ENCODE measurements at regions not wholly inside any gene's neighbourhood (a gene's known extent, or its start where the extent isn't known, plus 50 kb on each side); places are given as distances from the start of the nearest gene placed in this dataset.

- peak; percentile 75 for DNase-seq
- Histone ChIP-seq H2AFZ (replicated peaks; ENCODE audit: low read length, poor library complexity) (no peak overlapping the region), H3K9me1 (ENCODE audit: insufficient read depth, low read length) (peaks cover 6% of the 10 kb centered on the region), H2BK20ac (ENCODE audit: low read depth, low read length) (0 out of 2 replicates have a peak overlapping the region, but pooled peaks have one; percentile 45), H2BK15ac (ENCODE audit: low read depth, low read length) (no peak overlapping the region), H4K8ac (ENCODE audit: low read depth in 2 of 2, low read length in 2 of 2) (peak overlapping the region in 1 of 2 experiments; percentile 90; a peak in 1 of 4 replicates), H3K9ac (ENCODE audit: low read depth, low read length) (no peak overlapping the region; the same call in 1 of the 2 replicates), H2AK9ac (replicated peaks; ENCODE audit: low read depth, low read length, poor library complexity) (no peak overlapping the region), H3K9me3 (ENCODE audit: control insufficient read depth, insufficient read depth, low read length) (no peaks in the 10 kb centered on the region), H3K4ac (ENCODE audit: low read depth, low read length) (no peak overlapping the region; the same call in 1 of the 2 replicates), H3K56ac (ENCODE audit: extremely low read depth, insufficient read depth, low read length) (no peak overlapping the region; the same call in 1 of the 2 replicates), H3K18ac (ENCODE audit: low read depth, low read length) (peak overlapping the region; percentile 22; the same call in 1 of the 2 replicates), H3K23ac (ENCODE audit: low read depth, low read length) (no peak overlapping the region), H3K79me1 (ENCODE audit: low read depth in 1 of 2, low read length in 2 of 2) (no peaks in the 10 kb centered on the region), H3K4me3 (ENCODE audit: insufficient read depth, low read depth, low read length) (no peak overlapping the region), H3K27ac (ENCODE audit: insufficient read depth, low read length) (peak overlapping the region; percentile 42; the same call in 1 of the 2 replicates), H3K27me3 (ENCODE audit: control insufficient read depth, insufficient read depth, low read length) (no peaks in the 10 kb centered on the region), H4K91ac (ENCODE audit: insufficient read depth, low read depth, low read length) (no peak overlapping the region), H2AK5ac (ENCODE audit: low read depth, low read length) (no peak overlapping the region), H3K36me3 (ENCODE audit: control insufficient read depth, insufficient read depth, low read length) (no peaks in the 10 kb centered on the region), H3K14ac (replicated peaks; ENCODE audit: low read depth, low read length) (no peak overlapping the region), H2BK5ac (ENCODE audit: low read depth, low read length, poor library complexity, severe bottlenecking) (peak overlapping the region; percentile 77), H3K4me2 (ENCODE audit: low read depth, low read length) (peak overlapping the region; percentile 55; the same call in 1 of the 2 replicates), H4K20me1 (ENCODE audit: insufficient read depth, low read length) (no peaks in the 10 kb centered on the region), H2BK120ac (ENCODE audit: low read depth, low read length) (peak overlapping the region; percentile 61; the same call in 1 of the 2 replicates), H4K5ac (ENCODE audit: low read depth, low read length) (no peak overlapping the region), H3K4me1 (ENCODE audit: control insufficient read depth, insufficient read depth, low read length) (peaks cover 7% of the 10 kb centered on the region)
- BruUV-seq (replicated peaks): no TSS peak
- WGBS, 2 experiments (ENCODE audit: extremely low coverage in 2 of 2, insufficient read length in 1 of 2): no CpG with 5 or more reads among the region's 1 CpG
- in situ Hi-C loops (cut with MboI; ENCODE audit: low sequenced_read_pairs) (loop anchor here (5.0 to 25.0 kb wide), 2 partner anchors 116 to 719 kb away; partner anchors contain the start of gene NR4A2), intact Hi-C loops (cut with micrococcal nuclease) (loop anchor here (2.0 to 5.0 kb wide), 5 partner anchors 127 to 1679 kb away; no protein-coding TSS in a partner anchor), dilution Hi-C loops (cut with HindIII; ENCODE audit: low sequenced_read_pairs, unreplicated experiment) (no loop called here)
- CTCF ChIA-PET: interaction anchor here (0.6 to 1.7 kb wide), 9 partner anchors 26 to 1105 kb away, joined by 3 to 9 read pairs (median 4); no protein-coding TSS in a partner anchor
- TF ChIP-seq, protein P1, sequence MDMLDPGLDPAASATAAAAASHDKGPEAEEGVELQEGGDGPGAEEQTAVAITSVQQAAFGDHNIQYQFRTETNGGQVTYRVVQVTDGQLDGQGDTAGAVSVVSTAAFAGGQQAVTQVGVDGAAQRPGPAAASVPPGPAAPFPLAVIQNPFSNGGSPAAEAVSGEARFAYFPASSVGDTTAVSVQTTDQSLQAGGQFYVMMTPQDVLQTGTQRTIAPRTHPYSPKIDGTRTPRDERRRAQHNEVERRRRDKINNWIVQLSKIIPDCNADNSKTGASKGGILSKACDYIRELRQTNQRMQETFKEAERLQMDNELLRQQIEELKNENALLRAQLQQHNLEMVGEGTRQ (IDR thresholded peaks at IDR 0.05; ENCODE audit: low read depth, low read length): no peak
- peak; percentile 40; the same call in 1 of the 2 replicates for TF ChIP-seq CEBPB (IDR thresholded peaks at IDR 0.05; ENCODE audit: low read depth, low read length)
- ATAC-seq (ENCODE audit: low read depth): peak; percentile 56
- POLR2A ChIA-PET (ENCODE audit: unreplicated experiment): no interaction called here
Observed at GRCh38 chr2:157056200-157056676, 201.3 kb upstream of the GALNT5 start.

All from IMR-90 (cell line).